Astrocyte (in vitro differentiated cells and primary cell): ENCODE measurements at regions not wholly inside any gene's neighbourhood (a gene's known extent, or its start where the extent isn't known, plus 50 kb on each side); places are given as distances from the start of the nearest gene placed in this dataset.

Experiments
- DNase-seq: peaks from one replicate; pipeline ENCODE4 v3.0.0-alpha.2; 2010; ENCODE audit warnings: low read depth
- FAIRE-seq: peaks from 2 replicates; lab custom pipeline; 2011; peaks lifted over from hg19 to GRCh38; lab: Jason Lieb, UNC
- H2AFZ ChIP-seq: 2 replicates; pipeline ENCODE4 v1.6.0; 2012; ENCODE audit warnings: low read depth, low read length, inconsistent platforms
- H3K27ac ChIP-seq: 2 replicates; pipeline ENCODE4 v1.5.1; 2011; ENCODE audit warnings: low read depth, low read length, inconsistent platforms
- H3K27me3 ChIP-seq: 2 replicates; pipeline ENCODE4 v1.6.0; 2011; ENCODE audit warnings: low read length, inconsistent platforms; ENCODE audit not compliant: insufficient read depth
- H3K36me3 ChIP-seq: 2 replicates; pipeline ENCODE4 v1.5.1; 2011; ENCODE audit warnings: low read length, inconsistent platforms; ENCODE audit not compliant: insufficient read depth
- H3K4me1 ChIP-seq: 2 replicates; pipeline ENCODE4 v1.5.1; 2011; ENCODE audit warnings: low read length, inconsistent platforms; ENCODE audit not compliant: insufficient read depth
- H3K4me2 ChIP-seq: 2 replicates; pipeline ENCODE4 v1.6.0; 2012; ENCODE audit warnings: low read length, inconsistent platforms
- H3K4me3 ChIP-seq: 2 replicates; pipeline ENCODE4 v1.5.1; 2011; ENCODE audit warnings: low read depth, mild to moderate bottlenecking, low read length, inconsistent platforms; ENCODE audit not compliant: insufficient read depth
- H3K79me2 ChIP-seq: 2 replicates; pipeline ENCODE4 v1.6.0; 2012; ENCODE audit warnings: mild to moderate bottlenecking, low read length, inconsistent platforms; ENCODE audit not compliant: insufficient read depth
- H3K9ac ChIP-seq: 2 replicates; pipeline ENCODE4 v1.6.0; 2012; ENCODE audit warnings: mild to moderate bottlenecking, low read length, inconsistent platforms
- H3K9me3 ChIP-seq: 2 replicates; pipeline ENCODE4 v1.5.1; 2012; ENCODE audit warnings: low read depth, mild to moderate bottlenecking, low read length, inconsistent platforms; ENCODE audit not compliant: insufficient read depth
- H4K20me1 ChIP-seq: 2 replicates; pipeline ENCODE4 v1.6.0; 2012; ENCODE audit warnings: low read length, inconsistent platforms; ENCODE audit not compliant: insufficient read depth
- H3K27ac Mint-ChIP-seq: one replicate; pipeline ENCODE4 v1.8.0; 2021; ENCODE audit warnings: mild to moderate bottlenecking, mixed read lengths; ENCODE audit not compliant: unreplicated experiment
- H3K27me3 Mint-ChIP-seq: one replicate; pipeline ENCODE4 v1.8.0; 2021; ENCODE audit warnings: low read depth, mixed read lengths; ENCODE audit not compliant: unreplicated experiment
- H3K36me3 Mint-ChIP-seq: one replicate; pipeline ENCODE4 v1.8.0; 2021; ENCODE audit warnings: low read depth, mixed read lengths; ENCODE audit not compliant: unreplicated experiment
- H3K4me1 Mint-ChIP-seq: one replicate; pipeline ENCODE4 v1.8.0; 2021; ENCODE audit warnings: low read depth, mixed read lengths; ENCODE audit not compliant: unreplicated experiment
- H3K4me3 Mint-ChIP-seq: one replicate; pipeline ENCODE4 v1.8.0; 2021; ENCODE audit warnings: mild to moderate bottlenecking, moderate library complexity, mixed read lengths; ENCODE audit not compliant: unreplicated experiment
- H3K9me3 Mint-ChIP-seq: one replicate; pipeline ENCODE4 v1.8.0; 2021; ENCODE audit warnings: mild to moderate bottlenecking, mixed read lengths; ENCODE audit not compliant: unreplicated experiment
- EZH2 ChIP-seq: IDR thresholded peaks from 2 replicates; pipeline ENCODE4 v1.6.1; 2012; ENCODE audit warnings: mild to moderate bottlenecking, low read length, inconsistent platforms; ENCODE audit not compliant: insufficient read depth
- TF ChIP-seq, protein P1 (sequence below): IDR thresholded peaks from 2 replicates; pipeline ENCODE4 v1.5.1; 2011; ENCODE audit warnings: low read depth, mild to moderate bottlenecking, inconsistent platforms, low read length, moderate library complexity; ENCODE audit not compliant: insufficient read depth

DNA sequence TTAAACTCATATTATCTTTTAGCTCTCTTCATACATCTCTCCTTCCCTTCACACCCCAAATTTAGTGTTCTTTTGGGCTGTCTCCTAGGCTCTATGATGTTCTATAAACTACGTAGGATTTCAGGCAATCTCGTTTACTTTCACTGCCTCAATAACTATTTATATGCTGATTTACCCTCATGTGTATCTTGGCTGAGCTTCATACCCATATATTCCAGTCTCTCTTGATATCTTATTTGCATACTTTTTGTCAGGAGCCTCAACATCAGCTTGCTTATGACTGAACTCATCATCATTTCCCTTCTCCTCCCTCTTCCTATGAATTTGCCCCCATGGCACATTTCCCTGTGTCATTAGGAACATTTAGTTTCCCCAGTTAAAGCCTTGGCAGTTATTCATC is 262.1 kb upstream of the FBXO33 start:
- H3K27ac ChIP-seq = no peak overlapping the region
- H3K4me3 ChIP-seq = no peak overlapping the region
- no peaks in the 10 kb centered on the region for H4K20me1 ChIP-seq
- no peak for FAIRE-seq
- no peaks in the 10 kb centered on the region for H3K36me3 ChIP-seq
- no peak overlapping the region for H3K27ac Mint-ChIP-seq
- H3K4me3 Mint-ChIP-seq = no peak overlapping the region
- H3K9ac ChIP-seq = no peak overlapping the region
- no peaks in the 10 kb centered on the region for H3K36me3 Mint-ChIP-seq
- H3K4me2 ChIP-seq = no peak overlapping the region
- H3K27me3 Mint-ChIP-seq = no peaks in the 10 kb centered on the region
- TF ChIP-seq, protein P1, sequence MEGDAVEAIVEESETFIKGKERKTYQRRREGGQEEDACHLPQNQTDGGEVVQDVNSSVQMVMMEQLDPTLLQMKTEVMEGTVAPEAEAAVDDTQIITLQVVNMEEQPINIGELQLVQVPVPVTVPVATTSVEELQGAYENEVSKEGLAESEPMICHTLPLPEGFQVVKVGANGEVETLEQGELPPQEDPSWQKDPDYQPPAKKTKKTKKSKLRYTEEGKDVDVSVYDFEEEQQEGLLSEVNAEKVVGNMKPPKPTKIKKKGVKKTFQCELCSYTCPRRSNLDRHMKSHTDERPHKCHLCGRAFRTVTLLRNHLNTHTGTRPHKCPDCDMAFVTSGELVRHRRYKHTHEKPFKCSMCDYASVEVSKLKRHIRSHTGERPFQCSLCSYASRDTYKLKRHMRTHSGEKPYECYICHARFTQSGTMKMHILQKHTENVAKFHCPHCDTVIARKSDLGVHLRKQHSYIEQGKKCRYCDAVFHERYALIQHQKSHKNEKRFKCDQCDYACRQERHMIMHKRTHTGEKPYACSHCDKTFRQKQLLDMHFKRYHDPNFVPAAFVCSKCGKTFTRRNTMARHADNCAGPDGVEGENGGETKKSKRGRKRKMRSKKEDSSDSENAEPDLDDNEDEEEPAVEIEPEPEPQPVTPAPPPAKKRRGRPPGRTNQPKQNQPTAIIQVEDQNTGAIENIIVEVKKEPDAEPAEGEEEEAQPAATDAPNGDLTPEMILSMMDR = no peak
- TF ChIP-seq EZH2 = no peak
- H3K79me2 ChIP-seq = no peaks in the 10 kb centered on the region
- H2AFZ ChIP-seq = no peak overlapping the region
- H3K4me1 ChIP-seq = no peaks in the 10 kb centered on the region
- H3K9me3 ChIP-seq = no peaks in the 10 kb centered on the region
- H3K27me3 ChIP-seq = no peaks in the 10 kb centered on the region
- DNase-seq = no peak
- peaks cover 4% of the 10 kb centered on the region for H3K9me3 Mint-ChIP-seq
- no peaks in the 10 kb centered on the region for H3K4me1 Mint-ChIP-seq

DNA sequence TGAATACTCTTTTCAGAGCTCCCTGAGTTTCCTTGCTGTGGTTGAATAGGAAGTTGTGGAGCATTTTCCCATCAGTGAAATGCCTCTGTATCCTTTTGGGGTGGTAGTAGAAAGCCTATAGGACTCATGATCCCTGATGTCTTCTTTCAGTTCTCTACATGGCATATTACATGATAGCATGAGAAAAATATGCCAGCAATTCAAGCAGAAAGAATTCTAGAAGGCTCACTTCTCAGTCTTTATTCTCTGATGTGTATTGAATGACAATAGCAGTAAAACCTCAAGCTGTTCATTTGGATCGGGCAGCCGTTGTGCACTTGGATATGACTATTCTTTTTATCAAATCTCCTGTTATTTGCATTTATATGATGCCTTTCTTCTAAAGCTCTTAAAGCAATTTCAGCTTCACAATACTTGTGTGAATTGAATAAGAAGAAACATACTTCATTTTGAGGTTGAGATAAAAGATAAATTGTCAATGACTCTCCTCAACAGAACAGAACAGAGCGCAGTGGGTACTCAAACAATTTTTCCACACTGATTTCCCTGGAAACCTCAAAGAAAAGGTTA is 251.5 kb upstream of the FBXO33 start:
- FAIRE-seq (no peak), DNase-seq (peak; percentile 13)
- Mint-ChIP-seq H3K4me1 (peaks cover 18% of the 10 kb centered on the region), H3K27ac (peak overlapping the region; percentile 63), H3K9me3 (no peaks in the 10 kb centered on the region), H3K27me3 (no peaks in the 10 kb centered on the region), H3K4me3 (no peak overlapping the region), H3K36me3 (no peaks in the 10 kb centered on the region)
- H3K4me1 ChIP-seq = peaks cover 6% of the 10 kb centered on the region
- H3K9me3 ChIP-seq = no peaks in the 10 kb centered on the region
- H3K4me2 ChIP-seq = peak overlapping the region; percentile 33
- H3K9ac ChIP-seq = no peak overlapping the region
- no peak overlapping the region for H3K4me3 ChIP-seq
- TF ChIP-seq, protein P1 = no peak
- no peak for TF ChIP-seq EZH2
- H4K20me1 ChIP-seq = no peaks in the 10 kb centered on the region
- H3K27ac ChIP-seq = no peak overlapping the region
- H3K36me3 ChIP-seq = no peaks in the 10 kb centered on the region
- H3K27me3 ChIP-seq = no peaks in the 10 kb centered on the region
- no peak overlapping the region for H2AFZ ChIP-seq
- H3K79me2 ChIP-seq = no peaks in the 10 kb centered on the region

DNA sequence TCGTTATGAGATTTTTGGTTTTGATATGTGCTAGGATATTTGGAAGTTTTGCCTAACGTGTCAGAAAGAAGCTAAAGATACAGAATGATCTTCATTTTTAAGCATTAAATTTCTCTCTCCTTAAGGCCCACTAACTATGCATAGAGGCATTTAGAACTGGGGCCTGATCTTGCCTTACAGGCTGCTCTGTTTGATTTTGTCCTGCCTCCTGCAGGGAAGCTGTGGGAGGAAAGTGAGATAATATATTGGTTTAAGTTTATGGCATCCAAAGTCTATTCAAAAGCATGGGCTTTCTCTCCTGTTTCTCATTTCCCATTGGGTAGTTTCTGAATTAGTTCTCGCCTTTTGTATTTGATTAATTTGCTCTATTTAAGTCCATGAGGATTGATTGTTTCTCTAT is 250.3 kb upstream of the FBXO33 start:
- Mint-ChIP-seq H3K36me3 (no peaks in the 10 kb centered on the region), H3K27me3 (no peaks in the 10 kb centered on the region), H3K27ac (peak overlapping the region; percentile 43), H3K9me3 (no peaks in the 10 kb centered on the region), H3K4me3 (no peak overlapping the region), H3K4me1 (peaks cover 19% of the 10 kb centered on the region)
- Histone ChIP-seq H2AFZ (no peak overlapping the region), H3K4me1 (peaks cover 6% of the 10 kb centered on the region), H3K4me2 (no peak overlapping the region), H3K27ac (no peak overlapping the region), H4K20me1 (no peaks in the 10 kb centered on the region), H3K4me3 (no peak overlapping the region), H3K79me2 (no peaks in the 10 kb centered on the region), H3K9ac (no peak overlapping the region), H3K9me3 (no peaks in the 10 kb centered on the region), H3K27me3 (no peaks in the 10 kb centered on the region), H3K36me3 (no peaks in the 10 kb centered on the region)
- TF ChIP-seq, protein P1 = no peak
- no peak for TF ChIP-seq EZH2
- DNase-seq = no peak
- no peak for FAIRE-seq
